CD4-positive, alpha-beta T cell treated with Interleukin-1 beta for 1 hour (primary cell): ENCODE measurements at regions not wholly inside any gene's neighbourhood (a gene's known extent, or its start where the extent isn't known, plus 50 kb on each side); places are given as distances from the start of the nearest gene placed in this dataset.
A peak's percentile ranks its signal among the peaks of the same experiment; 100 is the strongest.

Experiments used
- DNase-seq, 2 donors: peaks; one replicate each; pipeline ENCODE4 v3.0.0-alpha.2; 2020 to 2022

GRCh38 chr7:132666071-132666773 lies 90.0 kb upstream of the PLXNA4 start:
- DNase-seq: peak; percentile 9 to 34

- DNase-seq: peak in 1 of 2 donors; percentile 15
Measured at GRCh38 chr7:132656846-132657776, 80.8 kb upstream of the PLXNA4 start.

GRCh38 chr7:132656341-132656740 lies 80.1 kb upstream of the PLXNA4 start:
- no peak for DNase-seq

DNA sequence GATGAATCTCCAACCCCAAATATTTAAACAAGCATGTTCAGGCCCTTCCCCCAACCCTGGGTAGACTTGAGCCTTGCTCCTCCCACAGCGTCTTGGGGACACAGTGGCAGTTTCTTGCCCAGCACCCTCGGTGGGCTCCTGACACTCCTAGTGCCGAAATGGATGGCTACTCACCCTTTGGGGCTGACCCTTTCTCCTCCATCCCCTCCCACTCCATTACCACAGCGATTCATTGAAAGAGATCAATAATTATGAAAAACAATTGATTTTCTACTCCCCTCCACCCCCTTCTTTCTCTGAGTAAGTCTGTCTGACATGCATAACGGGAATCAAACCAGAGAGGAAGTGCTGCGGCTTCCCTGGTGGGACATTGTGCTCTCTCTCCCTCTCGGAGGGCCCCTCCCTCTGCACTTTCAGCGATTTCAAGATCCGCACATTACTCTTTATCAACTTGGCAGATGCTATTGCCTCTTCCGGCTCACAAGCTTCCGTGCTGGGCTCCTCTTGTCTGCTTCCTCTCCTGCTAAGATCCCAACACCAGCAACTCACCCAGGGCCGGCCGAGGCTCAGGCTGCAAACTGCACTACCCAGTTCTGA lies 79.0 kb upstream of the PLXNA4 start:
- DNase-seq: peak; percentile 24 to 41

DNA sequence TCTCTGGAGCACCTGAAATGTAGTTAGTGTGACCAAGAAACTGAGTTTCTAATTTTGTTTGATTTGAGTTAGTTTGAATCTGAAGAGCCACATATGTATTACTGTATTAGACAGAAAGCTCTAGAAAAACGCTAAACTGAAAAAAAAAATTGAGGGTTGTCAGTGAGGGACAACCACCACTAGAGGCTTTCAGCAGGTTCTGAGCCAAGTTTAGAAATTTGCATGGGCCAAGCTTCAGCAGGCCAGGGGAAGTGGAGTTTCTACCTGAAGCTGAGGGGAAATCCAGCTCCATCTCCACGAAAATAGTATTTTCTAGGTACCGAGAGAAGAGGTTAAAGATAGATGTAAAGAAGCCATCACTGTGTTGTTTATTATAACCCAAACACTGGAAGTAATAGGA lies 77.9 kb upstream of the PLXNA4 start:
- DNase-seq: peak in 1 of 2 donors; percentile 14

GRCh38 chr7:132653366-132653930 lies 77.2 kb upstream of the PLXNA4 start:
- peak in 1 of 2 donors; percentile 25 for DNase-seq

DNA sequence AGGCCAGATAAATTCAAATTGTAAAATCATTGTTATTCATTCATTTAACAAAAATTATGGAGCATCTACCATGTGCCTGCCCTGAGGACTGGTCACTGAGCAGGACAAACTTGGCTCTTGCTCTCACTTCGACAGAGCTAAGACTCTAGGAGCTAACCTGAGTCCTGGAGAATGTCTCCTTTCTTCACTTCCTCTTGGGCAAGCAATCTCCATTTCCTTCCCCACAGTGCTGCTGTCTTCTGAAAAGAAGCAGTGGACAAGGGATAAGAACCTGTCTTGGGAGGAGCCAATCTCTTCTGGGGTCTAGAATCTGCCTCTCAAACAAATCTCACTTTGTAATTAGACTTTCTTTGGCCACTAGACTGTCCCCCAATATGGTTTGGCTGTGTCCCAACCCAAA lies 76.2 kb upstream of the PLXNA4 start:
- DNase-seq: no peak

GRCh38 chr7:132650498-132650897 lies 74.2 kb upstream of the PLXNA4 start:
- DNase-seq: no peak

GRCh38 chr7:132647311-132647710 lies 71.0 kb upstream of the PLXNA4 start:
- DNase-seq: no peak

- no peak for DNase-seq
Measured at GRCh38 chr7:132646052-132646451, 69.8 kb upstream of the PLXNA4 start.

GRCh38 chr7:132643302-132643701 lies 67.0 kb upstream of the PLXNA4 start:
- DNase-seq: no peak

- DNase-seq: no peak
Measured at GRCh38 chr7:132641238-132641637, 65.0 kb upstream of the PLXNA4 start.

DNA sequence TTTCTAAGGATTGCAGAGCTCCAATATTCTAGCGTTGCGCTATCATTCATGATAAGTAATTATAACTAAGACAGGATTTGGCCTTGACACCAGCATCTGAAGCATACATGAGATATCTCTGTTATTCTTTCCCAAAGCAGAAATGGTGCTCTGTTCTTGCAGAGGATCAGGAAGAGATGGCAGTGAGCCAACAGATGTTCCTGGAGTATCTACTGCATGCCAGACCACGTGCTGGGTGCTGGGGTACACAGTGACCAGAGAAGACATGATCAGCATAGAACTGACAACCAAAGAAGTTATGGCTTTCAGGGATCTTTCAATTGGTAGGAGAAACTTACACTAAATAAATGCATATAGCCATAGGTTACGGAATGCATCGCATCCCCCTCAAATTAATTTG lies 63.7 kb upstream of the PLXNA4 start:
- DNase-seq: no peak

DNA sequence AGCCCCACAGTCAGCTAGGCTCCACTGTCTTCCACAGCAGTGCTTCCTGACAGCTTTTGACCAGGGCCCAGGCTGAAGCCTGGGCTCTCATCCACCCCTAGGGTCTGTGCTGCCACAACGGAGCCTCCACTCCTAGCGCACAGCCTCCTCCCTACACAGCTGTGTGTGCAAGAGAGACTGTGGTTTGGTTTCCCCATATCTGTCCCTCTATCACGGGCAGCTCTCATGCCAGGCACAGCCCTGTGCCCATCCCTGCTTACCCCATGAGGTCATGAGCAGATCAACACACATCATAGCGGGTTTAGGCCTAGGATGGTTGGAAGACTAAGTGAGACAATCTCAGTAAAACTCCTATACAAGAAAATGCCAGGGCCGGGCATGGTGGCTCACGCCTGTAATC lies 61.7 kb upstream of the PLXNA4 start:
- no peak for DNase-seq

DNA sequence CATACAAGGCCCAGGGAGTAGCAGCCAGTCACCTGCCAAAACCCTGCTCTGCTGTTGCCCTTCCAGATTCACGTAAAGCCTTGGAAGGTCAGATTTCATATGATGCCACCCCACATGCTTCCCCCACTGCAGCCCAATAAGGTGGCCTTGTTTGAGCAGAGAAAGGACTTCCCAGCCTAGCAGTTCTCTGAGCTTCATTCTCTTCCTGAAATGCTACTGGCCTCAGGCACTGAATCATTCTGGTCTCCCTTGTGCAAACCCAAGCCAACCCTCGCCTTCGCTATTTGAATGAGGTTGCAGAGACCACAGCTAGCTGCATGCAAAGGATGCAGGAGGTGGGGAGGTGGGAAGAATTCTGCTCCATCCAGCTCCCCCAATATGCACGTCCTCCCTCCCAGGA lies 60.3 kb upstream of the PLXNA4 start:
- DNase-seq: no peak

GRCh38 chr7:132635127-132635526 lies 58.9 kb upstream of the PLXNA4 start:
- no peak for DNase-seq

DNA sequence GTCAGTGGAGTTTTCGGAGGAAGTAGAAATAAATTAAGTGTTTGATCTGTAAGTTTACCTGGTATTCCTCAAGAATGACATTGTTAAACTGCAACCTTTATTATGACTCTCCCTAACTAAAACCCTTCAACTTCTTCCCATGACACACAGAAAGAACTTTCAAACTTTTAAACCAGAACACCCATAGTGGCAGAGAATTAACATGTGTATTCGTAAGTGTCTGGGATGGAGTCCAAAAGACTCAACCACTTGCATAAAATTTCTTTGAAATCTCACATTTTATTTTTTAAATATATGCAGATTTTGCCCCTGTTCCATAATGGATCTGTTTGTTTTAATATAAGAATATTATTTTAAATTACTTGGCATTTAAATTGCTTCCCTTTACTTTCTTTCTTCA lies 54.6 kb upstream of the PLXNA4 start:
- no peak for DNase-seq
